DMS 273 (cell line): ENCODE measurements at regions not wholly inside any gene's neighbourhood (a gene's known extent, or its start where the extent isn't known, plus 50 kb on each side); places are given as distances from the start of the nearest gene placed in this dataset.
A peak's percentile ranks its signal among the peaks of the same experiment; 100 is the strongest.
"Not testable (repeated sequence)": the region's sequence is repeated elsewhere in the genome, so short reads cannot be mapped to it uniquely, and the experiment has no call there.

Source experiments
- DNase-seq: peaks from one replicate; lab custom pipeline; 2025; ENCODE audit not compliant: unreplicated experiment; lab: John Stamatoyannopoulos, UW

DNA sequence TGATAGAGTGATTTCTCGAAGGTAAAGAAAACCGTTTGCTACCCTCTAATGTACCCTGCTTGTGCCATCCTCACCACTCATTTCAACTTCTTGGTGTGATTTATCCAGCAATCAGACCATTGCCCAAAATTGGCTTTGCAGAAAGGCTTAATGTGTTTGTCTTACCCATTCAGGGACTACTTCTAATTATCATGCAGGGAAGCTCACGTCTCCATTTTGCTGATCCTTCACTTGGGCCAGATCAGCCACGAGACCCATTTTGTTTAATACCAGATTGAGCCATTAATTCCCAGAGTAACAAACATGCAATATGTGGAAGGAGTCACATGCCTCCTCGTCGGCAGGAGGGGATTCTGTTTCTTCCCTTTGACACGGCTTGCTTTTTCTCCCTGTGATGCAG lies 51.1 kb upstream of the CRY1 start:
- no peak for DNase-seq

DNA sequence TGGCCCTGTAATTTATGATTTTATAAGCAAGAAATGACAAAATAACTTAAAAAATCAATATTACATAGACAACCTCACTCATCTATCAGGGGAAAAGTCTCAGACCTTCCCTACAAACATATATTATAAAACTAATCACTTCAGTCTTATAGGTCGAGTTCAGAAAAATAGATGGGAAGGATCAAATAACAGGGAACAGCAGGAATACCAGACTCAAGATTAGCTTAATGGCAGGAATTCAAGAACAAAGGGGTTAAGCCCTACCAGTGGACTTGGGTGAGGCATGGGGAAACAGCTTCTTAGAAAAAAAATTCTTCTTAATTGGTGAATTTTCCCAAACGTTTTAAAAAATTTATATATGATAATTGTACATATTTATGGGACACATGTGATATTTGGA lies 51.6 kb upstream of the CRY1 start:
- no peak for DNase-seq

GRCh38 chr12:107145397-107145796 lies 52.0 kb upstream of the CRY1 start:
- DNase-seq: no peak

DNA sequence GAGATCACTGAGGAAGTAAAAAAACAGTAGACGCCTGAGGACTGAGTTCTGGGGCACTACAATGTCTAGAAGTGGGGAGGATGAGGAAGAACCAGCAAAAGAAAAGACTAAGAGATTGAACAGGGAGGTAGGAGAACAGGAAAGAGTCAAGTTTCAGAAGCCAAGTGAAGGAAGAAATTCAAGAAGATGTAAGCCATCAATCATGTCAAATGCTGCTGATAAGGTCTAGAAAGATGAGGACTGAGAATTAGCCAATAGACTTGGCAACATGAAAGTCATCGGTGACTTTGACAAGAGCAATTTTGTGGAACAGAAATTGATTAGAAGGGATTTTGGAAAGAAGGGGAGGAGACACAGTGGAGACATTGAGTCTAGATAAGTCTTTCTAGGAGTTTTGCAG lies 54.8 kb upstream of the CRY1 start:
- DNase-seq: no peak

- DNase-seq: no peak
Observed at GRCh38 chr12:107152315-107152714, 59.0 kb upstream of the CRY1 start.

GRCh38 chr12:107159384-107159900 lies 66.1 kb upstream of the CRY1 start:
- DNase-seq: peak; percentile 3

- DNase-seq: no peak
Observed at GRCh38 chr12:107163413-107163812, 70.1 kb upstream of the CRY1 start.

GRCh38 chr12:107164392-107164791 lies 71.0 kb upstream of the CRY1 start:
- no peak for DNase-seq

DNA sequence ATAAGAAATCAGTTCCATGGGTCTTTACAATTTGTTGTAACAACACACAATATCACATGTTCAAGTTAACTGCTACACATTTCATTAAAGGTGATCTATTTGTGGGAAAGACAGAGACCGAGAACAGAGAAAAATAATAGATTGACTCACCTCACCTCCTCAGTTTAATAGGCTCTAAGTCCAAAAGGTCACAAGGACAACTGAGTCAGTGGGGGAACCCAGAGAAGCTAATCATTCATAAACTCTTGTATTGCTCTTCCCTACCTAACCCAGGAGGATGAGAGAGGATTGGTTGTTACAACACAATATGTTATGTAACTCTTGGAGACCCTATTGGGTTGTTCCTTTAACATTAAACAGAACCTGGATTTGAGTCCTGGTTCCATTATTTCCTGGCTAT lies 72.2 kb upstream of the CRY1 start:
- no peak for DNase-seq

GRCh38 chr12:107167756-107168155 lies 74.4 kb upstream of the CRY1 start:
- no peak for DNase-seq

DNA sequence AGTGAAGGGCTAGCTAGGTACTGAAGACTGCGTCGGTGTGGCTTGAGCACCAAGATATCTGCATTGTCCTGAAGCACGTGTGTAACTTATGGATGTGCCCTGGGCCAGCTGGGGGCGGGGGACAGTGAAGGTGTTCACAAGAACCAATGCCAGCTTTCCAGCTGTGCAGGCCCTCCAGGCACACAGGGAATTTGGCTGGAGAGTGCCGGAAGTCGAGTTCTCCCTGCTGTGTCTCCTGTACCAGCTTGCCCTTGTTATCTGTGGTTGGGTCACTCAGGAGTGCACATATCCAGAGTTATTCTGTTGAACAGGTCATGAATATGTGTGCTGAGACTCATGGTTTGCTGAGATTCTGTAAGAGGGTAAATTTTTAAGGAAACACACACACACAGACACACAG lies 75.9 kb upstream of the CRY1 start:
- DNase-seq: no peak

DNA sequence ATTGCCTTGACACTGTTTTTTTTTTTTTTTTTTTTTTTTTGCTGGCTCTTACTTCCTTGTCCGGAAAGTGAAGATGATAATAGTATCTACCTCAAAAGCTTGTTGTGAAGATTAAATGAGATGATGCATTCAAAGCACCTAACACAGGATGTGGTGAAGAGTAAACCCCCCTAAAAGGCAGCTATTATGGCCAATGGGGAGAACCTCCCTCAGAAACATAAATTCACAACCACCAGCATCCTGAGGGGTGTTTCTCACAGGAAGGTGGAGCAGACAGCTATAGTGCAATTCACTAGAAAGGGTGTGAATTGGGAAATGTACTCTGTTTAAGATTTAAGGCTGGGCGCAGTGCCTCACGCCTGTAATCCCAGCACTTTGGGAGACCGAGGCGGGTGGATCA lies 85.4 kb upstream of the CRY1 start:
- no peak for DNase-seq

DNA sequence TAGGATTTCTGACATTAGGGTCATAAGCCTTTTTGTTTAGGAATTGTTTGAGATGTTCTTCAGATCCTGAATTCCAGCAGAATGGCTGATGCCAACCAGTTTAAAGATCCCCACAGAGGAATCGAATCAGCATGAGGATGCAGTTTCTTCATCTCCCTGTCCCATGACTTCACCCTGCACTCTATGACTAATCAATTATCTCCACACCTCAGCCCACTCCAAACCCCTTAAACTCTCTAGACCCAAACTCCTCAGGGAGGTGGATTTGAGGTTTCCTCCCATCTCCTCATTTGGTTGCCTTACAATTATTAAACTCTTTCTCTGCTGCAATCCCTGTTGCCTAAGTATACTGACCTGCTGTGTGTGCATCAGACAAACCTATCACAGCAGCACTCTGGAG lies 86.5 kb upstream of the CRY1 start:
- DNase-seq: no peak

GRCh38 chr12:107180272-107180671 lies 86.9 kb upstream of the CRY1 start:
- no peak for DNase-seq

DNA sequence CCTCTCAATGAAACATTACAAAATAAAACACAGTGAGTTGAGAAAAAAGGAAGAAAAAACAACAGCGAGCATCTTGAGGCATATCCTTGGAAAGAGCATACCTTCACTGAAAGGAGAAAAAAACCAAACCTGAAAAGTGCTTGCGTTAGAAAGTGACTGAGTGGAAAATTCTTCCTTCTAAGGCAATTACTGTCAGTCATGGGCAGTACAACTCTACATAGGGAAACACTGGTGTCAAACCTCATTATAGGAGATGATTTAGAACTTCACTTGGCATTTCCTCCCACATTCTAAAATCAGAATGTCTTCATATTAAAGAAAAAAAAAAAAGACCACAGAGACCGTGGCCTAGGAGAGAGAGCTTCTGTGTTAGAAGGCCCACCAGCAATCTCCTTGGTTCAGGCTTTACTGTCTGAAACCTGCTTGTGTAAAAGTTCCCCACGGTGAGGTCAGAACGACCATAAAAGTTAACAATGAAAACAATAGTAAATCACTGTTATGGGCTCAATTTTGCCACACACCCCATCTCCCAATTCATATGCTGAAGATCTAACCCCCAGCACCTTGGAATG lies 91.1 kb upstream of the CRY1 start:
- no peak for DNase-seq

- no peak for DNase-seq
Observed at GRCh38 chr12:107196681-107197080, 103.3 kb upstream of the CRY1 start.

- peak; percentile 3 for DNase-seq
Observed at GRCh38 chr12:107200394-107200793, 107.0 kb upstream of the CRY1 start.

DNA sequence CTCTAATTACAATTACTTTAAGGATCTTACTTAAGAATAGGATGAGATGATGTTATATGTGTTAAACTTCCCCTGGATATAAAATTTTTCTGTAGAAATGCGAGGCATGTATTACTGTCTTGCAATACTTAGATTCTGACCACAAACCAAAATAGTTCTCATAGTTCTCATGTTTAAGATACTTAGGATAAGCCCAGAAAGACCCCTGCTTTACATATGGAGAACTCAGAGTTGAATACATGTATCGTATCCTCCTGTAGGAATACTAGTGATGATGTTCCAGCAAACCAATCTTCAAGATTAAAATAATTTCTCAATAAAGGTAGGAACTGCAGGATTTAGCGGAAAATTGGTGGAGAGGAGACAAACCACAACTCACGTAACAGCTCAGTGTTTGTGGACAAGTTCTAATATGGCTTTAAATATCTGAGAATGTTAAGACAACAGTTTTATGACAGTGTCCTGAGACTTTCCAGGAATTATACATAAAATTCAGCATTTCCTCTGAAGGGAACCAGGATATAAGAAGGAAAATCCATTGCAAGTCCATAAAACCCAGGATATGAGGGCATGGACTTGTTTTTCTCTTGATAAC lies 114.7 kb upstream of the CRY1 start:
- no peak for DNase-seq

- DNase-seq: not testable (repeated sequence)
Observed at GRCh38 chr12:107209700-107210099, 116.4 kb upstream of the CRY1 start.

DNA sequence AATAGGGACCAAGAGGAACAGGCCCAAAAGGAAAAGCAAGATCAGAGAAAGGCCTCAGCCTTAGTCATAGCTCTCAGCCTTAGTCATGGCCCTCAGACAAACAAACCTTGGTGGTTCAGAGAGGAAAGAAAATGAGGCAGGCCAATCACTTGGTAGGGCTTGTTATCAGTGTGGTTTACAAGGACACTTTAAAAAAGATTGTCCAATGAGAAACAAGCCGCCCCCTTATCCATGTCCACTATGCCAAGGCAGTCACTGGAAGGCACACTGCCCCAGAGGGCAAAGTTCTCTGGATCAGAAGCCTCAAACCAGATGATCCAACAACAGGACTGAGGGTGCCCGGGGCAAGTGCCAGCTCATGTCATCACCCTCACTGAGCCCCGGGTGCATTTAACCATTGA lies 121.0 kb upstream of the CRY1 start:
- DNase-seq: not testable (repeated sequence)

DNA sequence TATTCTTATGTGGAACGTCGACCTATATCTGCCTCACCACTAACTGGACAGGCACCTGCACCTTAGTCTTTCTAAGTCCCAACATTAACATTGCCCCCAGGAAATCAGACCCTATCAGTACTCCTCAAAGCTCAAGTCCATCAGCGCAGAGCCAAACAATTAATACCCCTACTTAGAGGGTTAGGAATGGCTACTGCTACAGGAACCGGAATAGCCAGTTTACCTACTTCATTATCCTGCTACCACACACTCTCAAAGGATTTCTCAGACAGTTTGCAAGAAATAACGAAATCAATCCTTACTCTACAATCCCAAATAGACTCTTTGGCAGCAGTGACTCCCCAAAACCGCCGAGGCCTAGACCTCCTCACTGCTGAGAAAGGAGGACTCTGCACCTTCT lies 123.1 kb upstream of the CRY1 start:
- DNase-seq: not testable (repeated sequence)

DNA sequence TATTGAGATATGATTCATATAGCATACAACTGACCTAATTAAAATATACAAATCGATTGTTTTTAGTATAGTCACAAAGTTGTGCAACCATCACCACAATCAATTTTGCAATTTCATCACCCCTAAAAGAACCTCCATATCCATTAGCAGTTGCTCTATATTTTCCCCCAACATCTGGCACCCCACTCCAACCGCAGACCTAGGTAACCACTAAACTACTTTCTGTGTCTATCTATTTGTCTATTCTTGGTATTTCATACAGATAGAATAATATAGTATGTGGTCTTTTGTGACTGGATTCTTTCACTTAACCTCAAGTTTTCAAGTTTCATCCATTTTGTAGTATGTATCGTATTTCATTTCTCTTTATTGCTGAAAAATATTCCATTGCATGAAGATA lies 126.0 kb upstream of the CRY1 start:
- DNase-seq: no peak

GRCh38 chr12:107221913-107222312 lies 128.6 kb upstream of the CRY1 start:
- no peak for DNase-seq
